ENCODE measurements at regions not wholly inside any gene's neighbourhood (a gene's known extent, or its start where the extent isn't known, plus 50 kb on each side); places are given as distances from the start of the nearest gene placed in this dataset.

DNA sequence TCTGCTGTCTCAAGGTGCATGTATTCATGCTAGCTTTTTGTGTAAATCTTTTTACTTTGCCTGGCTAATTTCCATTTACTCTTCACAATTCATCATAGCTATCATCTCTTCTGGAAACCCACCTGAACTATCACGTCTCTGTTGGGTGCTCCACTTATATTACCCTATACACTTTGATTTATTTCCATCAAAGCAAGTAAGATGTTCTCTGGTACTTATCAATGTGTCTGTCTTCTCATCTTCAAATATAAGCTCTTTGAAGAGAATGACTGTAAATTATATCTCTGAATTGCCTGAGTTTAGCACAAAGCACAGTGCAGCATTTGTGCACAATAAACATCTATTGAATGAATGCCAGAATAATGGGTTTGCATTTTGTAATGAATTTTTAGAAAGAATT, 1129.7 kb downstream of the LRFN5 start:
- Histone ChIP-seq H3K4me3 (ENCODE audit: low read depth, low read length) (no peak overlapping the region), H3K9ac (ENCODE audit: low read depth, low read length) (no peak overlapping the region), H3K4me1 (ENCODE audit: control insufficient read depth, insufficient read depth, low read length) (no peaks in the 10 kb centered on the region), H3K27ac (ENCODE audit: low read depth, low read length) (no peak overlapping the region), H3K36me3 (ENCODE audit: control insufficient read depth, insufficient read depth, low read length) (no peaks in the 10 kb centered on the region), H3K9me3 (ENCODE audit: control insufficient read depth, insufficient read depth, low read length) (no peaks in the 10 kb centered on the region), H3K27me3 (ENCODE audit: control insufficient read depth, insufficient read depth, low read length) (no peaks in the 10 kb centered on the region)

DNA sequence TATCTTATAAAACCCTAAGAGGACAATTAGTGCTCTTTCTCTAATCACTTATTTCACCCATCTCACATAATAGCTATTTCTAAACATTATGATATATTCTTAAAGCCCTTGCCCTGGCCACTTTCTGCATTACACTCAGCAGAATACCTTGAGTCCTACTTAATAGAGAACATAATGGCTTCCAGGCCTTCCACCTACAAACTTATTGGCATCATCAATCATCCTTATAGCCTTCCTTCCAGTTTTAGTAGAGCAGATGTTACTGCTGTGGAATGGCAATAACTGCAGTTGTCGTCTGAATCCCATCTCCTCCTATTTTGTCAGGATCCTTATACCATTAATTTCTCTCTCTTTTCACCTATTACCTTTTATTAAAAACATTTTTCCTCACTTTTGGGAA, 1127.4 kb downstream of the LRFN5 start:
- Histone ChIP-seq H3K27me3 (ENCODE audit: control insufficient read depth, insufficient read depth, low read length) (no peaks in the 10 kb centered on the region), H3K4me3 (ENCODE audit: low read depth, low read length) (no peak overlapping the region), H3K4me1 (ENCODE audit: control insufficient read depth, insufficient read depth, low read length) (no peaks in the 10 kb centered on the region), H3K36me3 (ENCODE audit: control insufficient read depth, insufficient read depth, low read length) (no peaks in the 10 kb centered on the region), H3K9ac (ENCODE audit: low read depth, low read length) (no peak overlapping the region), H3K27ac (ENCODE audit: low read depth, low read length) (no peak overlapping the region), H3K9me3 (ENCODE audit: control insufficient read depth, insufficient read depth, low read length) (no peaks in the 10 kb centered on the region)

DNA sequence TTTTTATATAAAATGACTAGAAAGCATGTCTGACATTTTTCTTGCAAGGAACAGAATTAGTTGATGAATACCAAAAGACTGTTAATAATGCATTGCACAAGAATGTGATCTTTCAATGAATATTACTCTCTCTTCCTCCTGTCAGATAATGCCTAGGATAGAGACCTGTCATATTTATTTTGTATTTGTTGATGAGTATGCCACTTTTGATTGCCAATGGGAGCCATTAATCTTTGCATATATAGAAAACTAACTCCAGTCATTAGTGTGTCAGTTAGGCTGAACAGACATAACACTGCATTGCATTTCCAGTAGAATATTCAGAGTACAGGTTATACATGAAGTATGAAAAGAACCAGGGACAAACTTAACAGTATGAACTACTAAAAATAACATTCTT, 1125.3 kb downstream of the LRFN5 start:
- Histone ChIP-seq H3K36me3 (ENCODE audit: control insufficient read depth, insufficient read depth, low read length) (no peaks in the 10 kb centered on the region), H3K27ac (ENCODE audit: low read depth, low read length) (no peak overlapping the region), H3K27me3 (ENCODE audit: control insufficient read depth, insufficient read depth, low read length) (no peaks in the 10 kb centered on the region), H3K4me1 (ENCODE audit: control insufficient read depth, insufficient read depth, low read length) (no peaks in the 10 kb centered on the region), H3K9me3 (ENCODE audit: control insufficient read depth, insufficient read depth, low read length) (no peaks in the 10 kb centered on the region), H3K9ac (ENCODE audit: low read depth, low read length) (no peak overlapping the region), H3K4me3 (ENCODE audit: low read depth, low read length) (no peak overlapping the region)

DNA sequence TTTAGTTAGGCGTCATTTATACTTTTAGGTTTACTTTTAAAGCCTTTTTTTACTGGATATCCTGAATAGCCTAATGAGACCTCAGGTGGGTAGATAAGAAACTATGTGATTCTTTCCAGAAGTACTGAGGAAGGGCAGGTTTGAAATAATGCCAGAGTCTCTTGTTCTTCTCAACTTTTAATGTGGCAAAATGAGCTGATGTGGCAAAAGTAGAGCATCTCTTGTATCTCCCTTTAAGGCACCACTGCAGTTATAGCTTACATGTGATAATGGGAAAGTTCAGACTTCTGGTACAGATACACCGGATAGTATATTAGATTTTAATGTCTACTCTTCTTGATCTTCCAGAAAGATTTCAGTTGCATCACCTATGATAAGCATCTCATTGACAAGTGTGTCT, 1124.8 kb downstream of the LRFN5 start:
- no peaks in the 10 kb centered on the region for H3K36me3 ChIP-seq (ENCODE audit: control insufficient read depth, insufficient read depth, low read length)
- no peak overlapping the region for H3K4me3 ChIP-seq (ENCODE audit: low read depth, low read length)

DNA sequence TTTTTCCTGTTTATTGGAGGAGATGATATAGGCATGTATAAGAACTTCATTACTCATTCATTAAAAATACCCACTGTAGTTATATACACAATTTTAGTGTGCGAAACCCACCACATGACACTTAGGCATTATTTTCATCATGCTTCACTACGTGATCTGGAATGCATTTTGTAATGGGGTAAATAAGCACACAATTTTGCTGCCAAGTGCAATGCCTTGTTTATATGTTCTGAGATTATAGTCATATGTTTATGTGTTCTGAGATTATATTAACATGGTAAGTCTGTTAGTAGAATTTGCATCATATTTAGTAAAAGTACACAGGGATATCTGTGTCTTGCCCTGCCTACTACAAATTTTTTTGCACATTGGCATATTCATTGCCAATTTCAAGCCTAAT, 1123.0 kb downstream of the LRFN5 start:
- Histone ChIP-seq H3K27me3 (ENCODE audit: control insufficient read depth, insufficient read depth, low read length) (no peaks in the 10 kb centered on the region), H3K4me3 (ENCODE audit: low read depth, low read length) (no peak overlapping the region), H3K27ac (ENCODE audit: low read depth, low read length) (no peak overlapping the region), H3K4me1 (ENCODE audit: control insufficient read depth, insufficient read depth, low read length) (no peaks in the 10 kb centered on the region), H3K9ac (ENCODE audit: low read depth, low read length) (no peak overlapping the region), H3K9me3 (ENCODE audit: control insufficient read depth, insufficient read depth, low read length) (no peaks in the 10 kb centered on the region), H3K36me3 (ENCODE audit: control insufficient read depth, insufficient read depth, low read length) (no peaks in the 10 kb centered on the region)

More for the DNA sequence above, 1124.8 kb downstream of the LRFN5 start:
- Histone ChIP-seq H3K27me3 (ENCODE audit: control insufficient read depth, insufficient read depth, low read length) (no peaks in the 10 kb centered on the region), H3K4me1 (ENCODE audit: control insufficient read depth, insufficient read depth, low read length) (no peaks in the 10 kb centered on the region), H3K9me3 (ENCODE audit: control insufficient read depth, insufficient read depth, low read length) (no peaks in the 10 kb centered on the region), H3K27ac (ENCODE audit: low read depth, low read length) (no peak overlapping the region), H3K9ac (ENCODE audit: low read depth, low read length) (no peak overlapping the region)

DNA sequence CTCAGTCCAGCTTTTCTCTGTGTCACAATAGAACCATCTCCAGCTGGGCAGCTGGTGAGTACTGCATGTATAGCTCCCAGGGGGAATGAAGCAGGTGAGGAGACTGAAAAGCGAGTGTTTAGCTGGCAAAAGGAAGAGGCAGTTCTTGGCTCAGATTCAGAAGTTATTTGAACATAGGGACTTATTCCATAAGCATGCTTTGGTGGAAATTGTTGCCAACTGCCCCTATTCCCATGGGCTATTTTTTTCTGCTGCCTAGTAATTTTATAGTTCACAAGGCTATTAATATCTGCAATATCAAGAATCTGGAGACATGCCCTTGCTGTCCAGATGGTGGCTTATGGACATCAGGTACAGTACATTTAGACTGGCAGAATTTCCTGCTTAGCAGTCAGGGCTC, 1112.7 kb downstream of the LRFN5 start:
- H3K4me1 ChIP-seq (ENCODE audit: control insufficient read depth, insufficient read depth, low read length), result no peaks in the 10 kb centered on the region
- no peaks in the 10 kb centered on the region for H3K36me3 ChIP-seq (ENCODE audit: control insufficient read depth, insufficient read depth, low read length)
- H3K9me3 ChIP-seq (ENCODE audit: control insufficient read depth, insufficient read depth, low read length), result no peaks in the 10 kb centered on the region
- H3K27me3 ChIP-seq (ENCODE audit: control insufficient read depth, insufficient read depth, low read length), result no peaks in the 10 kb centered on the region
- H3K4me3 ChIP-seq (ENCODE audit: low read depth, low read length), result no peak overlapping the region
- no peak overlapping the region for H3K27ac ChIP-seq (ENCODE audit: low read depth, low read length)
- H3K9ac ChIP-seq (ENCODE audit: low read depth, low read length), result no peak overlapping the region

DNA sequence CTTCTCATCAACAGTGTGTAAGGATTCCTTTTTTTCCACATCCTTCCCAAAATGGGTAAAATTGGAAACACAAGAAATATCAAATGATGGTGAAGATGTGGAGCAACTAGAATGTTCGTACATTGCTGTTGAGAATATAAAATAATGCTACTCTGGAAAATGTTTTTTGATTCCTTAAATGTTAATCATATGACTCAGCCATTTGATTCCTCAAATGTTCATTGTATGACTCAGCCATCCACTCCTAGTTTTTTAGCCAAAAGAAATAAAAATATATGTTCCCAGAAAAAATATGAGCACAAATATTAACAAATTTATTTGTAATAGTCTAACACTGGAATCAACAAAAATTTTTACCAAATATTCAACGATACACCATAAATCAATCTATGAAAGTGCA, 1108.6 kb downstream of the LRFN5 start:
- Histone ChIP-seq H3K4me1 (ENCODE audit: control insufficient read depth, insufficient read depth, low read length) (no peaks in the 10 kb centered on the region), H3K4me3 (ENCODE audit: low read depth, low read length) (no peak overlapping the region), H3K27me3 (ENCODE audit: control insufficient read depth, insufficient read depth, low read length) (no peaks in the 10 kb centered on the region), H3K36me3 (ENCODE audit: control insufficient read depth, insufficient read depth, low read length) (no peaks in the 10 kb centered on the region), H3K9ac (ENCODE audit: low read depth, low read length) (no peak overlapping the region), H3K9me3 (ENCODE audit: control insufficient read depth, insufficient read depth, low read length) (no peaks in the 10 kb centered on the region), H3K27ac (ENCODE audit: low read depth, low read length) (no peak overlapping the region)

DNA sequence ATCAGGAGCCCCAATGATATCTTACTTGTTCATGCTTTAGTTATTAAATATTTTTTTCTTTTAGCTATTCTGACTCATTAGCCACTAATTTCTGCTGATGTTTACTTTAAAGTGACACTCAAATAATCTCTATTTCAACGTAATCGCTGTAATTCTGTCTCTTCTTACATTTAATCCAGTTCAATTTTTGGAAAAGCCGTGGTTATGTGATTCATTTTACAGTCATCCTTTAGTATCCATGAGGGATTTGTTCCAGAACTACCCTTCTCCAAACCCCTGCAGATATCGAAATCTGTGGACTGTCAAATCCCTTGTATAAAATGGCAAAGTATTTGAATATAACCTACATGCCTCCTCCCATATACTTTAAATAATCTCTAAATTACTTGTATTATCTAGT, 1103.4 kb downstream of the LRFN5 start:
- Histone ChIP-seq H3K27me3 (ENCODE audit: control insufficient read depth, insufficient read depth, low read length) (no peaks in the 10 kb centered on the region), H3K9ac (ENCODE audit: low read depth, low read length) (no peak overlapping the region), H3K4me1 (ENCODE audit: control insufficient read depth, insufficient read depth, low read length) (no peaks in the 10 kb centered on the region), H3K27ac (ENCODE audit: low read depth, low read length) (no peak overlapping the region), H3K4me3 (ENCODE audit: low read depth, low read length) (no peak overlapping the region), H3K36me3 (ENCODE audit: control insufficient read depth, insufficient read depth, low read length) (no peaks in the 10 kb centered on the region), H3K9me3 (ENCODE audit: control insufficient read depth, insufficient read depth, low read length) (no peaks in the 10 kb centered on the region)

DNA sequence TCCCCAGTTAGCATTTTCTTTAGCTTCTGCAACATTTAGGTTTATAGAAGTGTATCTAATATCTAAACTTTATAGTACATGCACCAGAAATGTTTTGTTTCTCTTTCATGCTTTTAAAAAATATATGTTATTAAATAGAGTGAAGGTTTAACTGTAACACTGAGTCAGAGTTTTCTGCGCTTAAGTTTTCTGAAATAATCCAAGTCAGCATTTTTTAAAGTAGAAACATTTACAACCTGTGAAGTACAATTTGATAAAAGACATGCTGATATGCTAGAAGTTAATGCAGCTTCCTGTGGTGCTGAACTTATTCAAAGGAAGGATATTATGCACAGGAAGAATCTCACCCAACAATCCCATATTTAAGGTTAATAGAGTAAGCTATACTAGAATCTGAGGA, 1096.8 kb downstream of the LRFN5 start:
- no peak overlapping the region for H3K9ac ChIP-seq (ENCODE audit: low read depth, low read length)

DNA sequence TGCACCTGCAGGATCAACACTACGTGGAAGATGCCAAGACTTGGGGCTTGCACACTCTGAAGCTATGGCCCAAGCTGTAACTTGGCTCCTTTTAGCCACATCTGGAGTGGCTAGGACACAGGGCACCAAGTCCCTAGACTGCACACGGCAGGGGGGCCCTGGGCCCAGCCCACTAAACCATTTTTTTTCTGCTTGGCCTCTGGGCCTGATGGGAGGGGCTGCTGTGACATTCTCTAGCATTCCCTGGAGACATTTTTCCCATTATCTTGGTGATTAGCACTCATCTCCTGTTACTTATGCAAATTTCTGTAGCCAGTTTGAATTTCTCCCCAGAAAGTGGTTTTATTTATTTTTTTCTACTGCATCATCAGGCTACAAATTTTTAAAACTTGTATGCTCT, 1080.7 kb downstream of the LRFN5 start:
- Histone ChIP-seq H3K36me3 (ENCODE audit: control insufficient read depth, insufficient read depth, low read length) (no peaks in the 10 kb centered on the region), H3K4me1 (ENCODE audit: control insufficient read depth, insufficient read depth, low read length) (peaks cover 7% of the 10 kb centered on the region; the same call in 1 of the 2 replicates), H3K4me3 (ENCODE audit: low read depth, low read length) (no peak overlapping the region), H3K9me3 (ENCODE audit: control insufficient read depth, insufficient read depth, low read length) (no peaks in the 10 kb centered on the region), H3K27ac (ENCODE audit: low read depth, low read length) (no peak overlapping the region), H3K9ac (ENCODE audit: low read depth, low read length) (no peak overlapping the region), H3K27me3 (ENCODE audit: control insufficient read depth, insufficient read depth, low read length) (no peaks in the 10 kb centered on the region)

More for the DNA sequence above, 1096.8 kb downstream of the LRFN5 start:
- Histone ChIP-seq H3K4me3 (ENCODE audit: low read depth, low read length) (no peak overlapping the region), H3K27me3 (ENCODE audit: control insufficient read depth, insufficient read depth, low read length) (no peaks in the 10 kb centered on the region), H3K27ac (ENCODE audit: low read depth, low read length) (no peak overlapping the region), H3K36me3 (ENCODE audit: control insufficient read depth, insufficient read depth, low read length) (no peaks in the 10 kb centered on the region), H3K9me3 (ENCODE audit: control insufficient read depth, insufficient read depth, low read length) (no peaks in the 10 kb centered on the region), H3K4me1 (ENCODE audit: control insufficient read depth, insufficient read depth, low read length) (no peaks in the 10 kb centered on the region)

DNA sequence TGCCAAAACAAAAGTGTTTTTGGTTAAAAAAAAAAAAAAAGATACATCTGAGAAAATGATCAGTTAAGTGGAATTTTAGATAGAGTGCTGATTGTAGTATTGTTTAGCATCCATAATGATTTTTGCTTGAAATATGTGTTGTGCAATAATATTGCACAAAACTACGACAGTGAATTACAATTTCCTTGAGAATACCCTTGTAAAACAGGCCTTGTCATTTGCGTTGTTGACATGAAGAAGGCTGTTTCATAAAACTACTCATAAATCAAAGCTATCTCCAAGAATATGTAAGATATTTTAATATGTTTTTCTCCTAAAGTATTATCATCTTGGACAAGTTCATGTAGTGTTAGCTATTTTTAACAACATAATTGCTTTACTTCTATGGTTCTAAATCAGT, 1077.0 kb downstream of the LRFN5 start:
- Histone ChIP-seq H3K9me3 (ENCODE audit: control insufficient read depth, insufficient read depth, low read length) (no peaks in the 10 kb centered on the region), H3K27ac (ENCODE audit: low read depth, low read length) (no peak overlapping the region), H3K27me3 (ENCODE audit: control insufficient read depth, insufficient read depth, low read length) (no peaks in the 10 kb centered on the region), H3K36me3 (ENCODE audit: control insufficient read depth, insufficient read depth, low read length) (no peaks in the 10 kb centered on the region), H3K4me3 (ENCODE audit: low read depth, low read length) (no peak overlapping the region), H3K9ac (ENCODE audit: low read depth, low read length) (no peak overlapping the region), H3K4me1 (ENCODE audit: control insufficient read depth, insufficient read depth, low read length) (peaks cover 7% of the 10 kb centered on the region; the same call in 1 of the 2 replicates)

DNA sequence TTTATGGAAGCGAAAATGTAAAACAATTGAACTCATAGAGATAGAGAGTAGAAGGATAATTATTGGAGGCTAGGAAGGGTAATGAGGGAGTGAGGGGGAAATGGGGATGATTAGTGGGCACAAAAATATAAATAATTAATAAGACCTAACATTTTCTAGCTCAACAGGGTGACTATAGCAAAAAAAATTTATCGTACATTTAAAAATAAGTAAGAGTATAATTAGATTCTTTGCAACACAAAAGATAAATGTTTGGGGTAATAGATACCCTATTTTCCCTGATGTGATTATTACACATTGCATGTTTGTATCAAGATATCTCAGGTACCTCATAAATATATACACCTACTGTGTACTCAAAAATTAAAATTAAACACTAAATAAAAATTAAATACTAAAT, 1070.0 kb downstream of the LRFN5 start:
- Histone ChIP-seq H3K9ac (ENCODE audit: low read depth, low read length) (no peak overlapping the region), H3K27ac (ENCODE audit: low read depth, low read length) (no peak overlapping the region), H3K36me3 (ENCODE audit: control insufficient read depth, insufficient read depth, low read length) (no peaks in the 10 kb centered on the region), H3K9me3 (ENCODE audit: control insufficient read depth, insufficient read depth, low read length) (no peaks in the 10 kb centered on the region), H3K27me3 (ENCODE audit: control insufficient read depth, insufficient read depth, low read length) (no peaks in the 10 kb centered on the region), H3K4me1 (ENCODE audit: control insufficient read depth, insufficient read depth, low read length) (no peaks in the 10 kb centered on the region), H3K4me3 (ENCODE audit: low read depth, low read length) (no peak overlapping the region)

All from HUES48 (cell line).